ENCODE measurements at regions not wholly inside any gene's neighbourhood (a gene's known extent, or its start where the extent isn't known, plus 50 kb on each side); places are given as distances from the start of the nearest gene placed in this dataset.
"Not testable (repeated sequence)": the region's sequence is repeated elsewhere in the genome, so short reads cannot be mapped to it uniquely, and the experiment has no call there.

GRCh38 chr20:48024539-48024938 lies 239.3 kb upstream of the SULF2 start:
- peaks cover 6% of the 10 kb centered on the region for H3K4me1 ChIP-seq (ENCODE audit: insufficient read depth, insufficient read length)
- DNase-seq (ENCODE audit: low read depth, low spot score), result no peak
- H3K27me3 ChIP-seq (ENCODE audit: insufficient read depth, insufficient read length), result no peaks in the 10 kb centered on the region
- H3K9ac ChIP-seq (ENCODE audit: insufficient read length, low read depth), result no peak overlapping the region
- no peak for TF ChIP-seq YY1 (IDR thresholded peaks at IDR 0.05; ENCODE audit: insufficient read depth, insufficient read length)
- TF ChIP-seq ZNF274 (IDR thresholded peaks at IDR 0.05; ENCODE audit: low read depth, low read length), result no peak
- TF ChIP-seq SUZ12 (IDR thresholded peaks at IDR 0.05; ENCODE audit: extremely low read depth, insufficient read depth, insufficient read length), result no peak
- no peaks in the 10 kb centered on the region; the same call in 1 of the 2 replicates for H3K9me3 ChIP-seq (ENCODE audit: insufficient read depth, low read length)
- no peak overlapping the region for H3K4me3 ChIP-seq (ENCODE audit: insufficient read length, low read depth)
- no peaks in the 10 kb centered on the region for H3K36me3 ChIP-seq (ENCODE audit: insufficient read depth, insufficient read length, low read length)

GRCh38 chr20:48020696-48021095 lies 235.4 kb upstream of the SULF2 start:
- not testable (repeated sequence) for H3K9ac ChIP-seq (ENCODE audit: insufficient read length, low read depth); H3K27me3 ChIP-seq (ENCODE audit: insufficient read depth, insufficient read length); H3K4me3 ChIP-seq (ENCODE audit: insufficient read length, low read depth); H3K36me3 ChIP-seq (ENCODE audit: insufficient read depth, insufficient read length, low read length); DNase-seq (ENCODE audit: low read depth, low spot score); H3K4me1 ChIP-seq (ENCODE audit: insufficient read depth, insufficient read length)
- H3K9me3 ChIP-seq (ENCODE audit: insufficient read depth, low read length), result peaks cover 11% of the 10 kb centered on the region

- no peaks in the 10 kb centered on the region for H3K36me3 ChIP-seq (ENCODE audit: insufficient read depth, insufficient read length, low read length)
- peaks cover 5% of the 10 kb centered on the region for H3K4me1 ChIP-seq (ENCODE audit: insufficient read depth, insufficient read length)
- peaks cover 11% of the 10 kb centered on the region for H3K9me3 ChIP-seq (ENCODE audit: insufficient read depth, low read length)
- H3K27me3 ChIP-seq (ENCODE audit: insufficient read depth, insufficient read length), result no peaks in the 10 kb centered on the region
- no peak for DNase-seq (ENCODE audit: low read depth, low spot score)
- no peak for TF ChIP-seq SUZ12 (IDR thresholded peaks at IDR 0.05; ENCODE audit: extremely low read depth, insufficient read depth, insufficient read length)
- no peak for TF ChIP-seq YY1 (IDR thresholded peaks at IDR 0.05; ENCODE audit: insufficient read depth, insufficient read length)
- TF ChIP-seq ZNF274 (IDR thresholded peaks at IDR 0.05; ENCODE audit: low read depth, low read length), result no peak
- no peak overlapping the region for H3K4me3 ChIP-seq (ENCODE audit: insufficient read length, low read depth)
- no peak overlapping the region for H3K9ac ChIP-seq (ENCODE audit: insufficient read length, low read depth)
Observed at GRCh38 chr20:48019940-48020339, 234.7 kb upstream of the SULF2 start.

- TF ChIP-seq YY1 (IDR thresholded peaks at IDR 0.05; ENCODE audit: insufficient read depth, insufficient read length), result no peak
- TF ChIP-seq SUZ12 (IDR thresholded peaks at IDR 0.05; ENCODE audit: extremely low read depth, insufficient read depth, insufficient read length), result no peak
- no peak for DNase-seq (ENCODE audit: low read depth, low spot score)
- Histone ChIP-seq H3K36me3 (ENCODE audit: insufficient read depth, insufficient read length, low read length) (no peaks in the 10 kb centered on the region), H3K4me1 (ENCODE audit: insufficient read depth, insufficient read length) (peaks cover 4% of the 10 kb centered on the region), H3K27me3 (ENCODE audit: insufficient read depth, insufficient read length) (no peaks in the 10 kb centered on the region), H3K4me3 (ENCODE audit: insufficient read length, low read depth) (no peak overlapping the region), H3K9ac (ENCODE audit: insufficient read length, low read depth) (no peak overlapping the region), H3K9me3 (ENCODE audit: insufficient read depth, low read length) (peaks cover 11% of the 10 kb centered on the region)
Observed at GRCh38 chr20:48019496-48019895, 234.2 kb upstream of the SULF2 start.

- DNase-seq (ENCODE audit: low read depth, low spot score); H3K4me3 ChIP-seq (ENCODE audit: insufficient read length, low read depth); H3K27me3 ChIP-seq (ENCODE audit: insufficient read depth, insufficient read length); H3K36me3 ChIP-seq (ENCODE audit: insufficient read depth, insufficient read length, low read length); H3K9ac ChIP-seq (ENCODE audit: insufficient read length, low read depth); H3K4me1 ChIP-seq (ENCODE audit: insufficient read depth, insufficient read length): not testable (repeated sequence)
- peaks cover 11% of the 10 kb centered on the region for H3K9me3 ChIP-seq (ENCODE audit: insufficient read depth, low read length)
Observed at GRCh38 chr20:48018851-48019250, 233.6 kb upstream of the SULF2 start.

GRCh38 chr20:48017992-48018391 lies 232.7 kb upstream of the SULF2 start:
- no peaks in the 10 kb centered on the region for H3K27me3 ChIP-seq (ENCODE audit: insufficient read depth, insufficient read length)
- no peak for TF ChIP-seq SUZ12 (IDR thresholded peaks at IDR 0.05; ENCODE audit: extremely low read depth, insufficient read depth, insufficient read length)
- no peak for TF ChIP-seq ZNF274 (IDR thresholded peaks at IDR 0.05; ENCODE audit: low read depth, low read length)
- TF ChIP-seq YY1 (IDR thresholded peaks at IDR 0.05; ENCODE audit: insufficient read depth, insufficient read length), result no peak
- DNase-seq (ENCODE audit: low read depth, low spot score), result no peak
- peaks cover 14% of the 10 kb centered on the region for H3K9me3 ChIP-seq (ENCODE audit: insufficient read depth, low read length)
- H3K36me3 ChIP-seq (ENCODE audit: insufficient read depth, insufficient read length, low read length), result no peaks in the 10 kb centered on the region
- no peak overlapping the region for H3K9ac ChIP-seq (ENCODE audit: insufficient read length, low read depth)
- H3K4me3 ChIP-seq (ENCODE audit: insufficient read length, low read depth), result no peak overlapping the region
- peaks cover 4% of the 10 kb centered on the region for H3K4me1 ChIP-seq (ENCODE audit: insufficient read depth, insufficient read length)

- Histone ChIP-seq H3K36me3 (ENCODE audit: insufficient read depth, insufficient read length, low read length) (no peaks in the 10 kb centered on the region), H3K9me3 (ENCODE audit: insufficient read depth, low read length) (peaks cover 19% of the 10 kb centered on the region; the same call in 1 of the 2 replicates), H3K4me3 (ENCODE audit: insufficient read length, low read depth) (no peak overlapping the region), H3K9ac (ENCODE audit: insufficient read length, low read depth) (no peak overlapping the region), H3K27me3 (ENCODE audit: insufficient read depth, insufficient read length) (no peaks in the 10 kb centered on the region), H3K4me1 (ENCODE audit: insufficient read depth, insufficient read length) (peaks cover 4% of the 10 kb centered on the region)
- no peak for TF ChIP-seq SUZ12 (IDR thresholded peaks at IDR 0.05; ENCODE audit: extremely low read depth, insufficient read depth, insufficient read length)
- no peak for TF ChIP-seq YY1 (IDR thresholded peaks at IDR 0.05; ENCODE audit: insufficient read depth, insufficient read length)
- no peak for TF ChIP-seq ZNF274 (IDR thresholded peaks at IDR 0.05; ENCODE audit: low read depth, low read length)
- DNase-seq (ENCODE audit: low read depth, low spot score), result no peak
Observed at GRCh38 chr20:48017509-48017908, 232.2 kb upstream of the SULF2 start.
